B cell (primary cell): ENCODE measurements at regions not wholly inside any gene's neighbourhood (a gene's known extent, or its start where the extent isn't known, plus 50 kb on each side); places are given as distances from the start of the nearest gene placed in this dataset.

Experiments
- CTCF ChIP-seq: fragments of 200-600 bp; IDR thresholded peaks from one replicate; pipeline ENCODE4 v1.8.0; 2022; ENCODE audit warnings: antibody characterized with exemption, mild to moderate bottlenecking
- EZH2 ChIP-seq: IDR thresholded peaks from 2 replicates; pipeline ENCODE4 v1.6.1; 2012; ENCODE audit warnings: borderline replicate concordance, low read depth, mild to moderate bottlenecking, moderate library complexity, low read length; ENCODE audit not compliant: insufficient read depth, poor library complexity, severe bottlenecking

DNA sequence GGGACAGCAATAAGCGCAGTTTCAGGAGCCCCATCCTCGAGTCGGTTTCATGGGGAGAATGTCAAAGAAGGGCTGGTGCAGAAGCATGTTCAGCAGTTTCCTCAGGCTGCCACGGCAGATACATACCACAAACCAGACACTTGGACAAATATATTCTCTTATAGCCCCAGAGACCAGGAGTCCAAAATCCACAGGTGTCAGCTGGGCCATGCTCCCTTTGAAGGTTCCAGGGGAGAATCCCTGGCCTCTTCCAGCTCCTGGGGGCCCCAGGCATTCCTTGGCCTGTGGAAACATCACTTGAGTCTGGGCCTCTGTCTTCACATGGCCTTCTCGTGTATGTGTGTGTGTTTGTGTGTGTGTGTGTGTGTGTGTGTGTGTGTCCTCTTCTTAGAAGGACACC is 164.1 kb downstream of the UQCRFS1 start:
- TF ChIP-seq CTCF (no peak), EZH2 (no peak)
